Amniotic stem cell (primary cell): ENCODE measurements at regions not wholly inside any gene's neighbourhood (a gene's known extent, or its start where the extent isn't known, plus 50 kb on each side); places are given as distances from the start of the nearest gene placed in this dataset.

Experiments
- DNase-seq: peaks from one replicate; lab custom pipeline; 2025; lab: John Stamatoyannopoulos, UW

DNA sequence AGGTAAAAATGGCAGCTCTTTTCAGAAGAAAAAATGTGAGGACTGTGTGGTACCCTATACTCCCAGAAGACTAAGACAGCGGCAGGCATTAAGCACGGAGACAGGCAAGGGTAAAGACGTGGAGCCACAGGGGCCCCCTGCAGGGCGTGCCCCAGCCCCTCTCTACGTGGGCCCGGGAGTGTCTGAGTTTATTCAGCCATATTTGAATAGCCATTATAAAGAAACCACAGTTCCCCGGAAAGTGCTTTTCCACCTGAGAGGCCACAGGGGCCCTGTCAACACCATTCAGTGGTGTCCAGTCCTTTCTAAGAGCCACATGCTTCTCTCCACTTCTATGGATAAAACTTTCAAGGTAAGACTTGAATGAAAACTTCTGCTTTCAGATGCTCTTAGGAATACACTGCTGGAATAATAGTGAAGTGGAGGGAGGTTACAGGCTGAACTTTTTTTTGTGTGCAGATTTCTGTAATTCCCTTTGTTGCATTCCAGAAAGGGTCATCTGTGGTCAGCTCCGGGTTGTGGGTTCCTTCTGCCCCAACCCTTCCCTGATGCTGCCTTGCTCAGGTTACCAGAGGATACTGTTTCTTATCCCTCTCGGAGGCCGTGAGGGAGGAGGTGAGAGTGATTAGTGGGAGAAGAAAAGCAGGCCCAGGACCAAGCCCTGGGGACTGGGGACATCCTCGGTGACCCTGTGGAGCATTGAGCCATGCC is 58.4 kb downstream of the SLC25A47 start:
- DNase-seq = no peak

DNA sequence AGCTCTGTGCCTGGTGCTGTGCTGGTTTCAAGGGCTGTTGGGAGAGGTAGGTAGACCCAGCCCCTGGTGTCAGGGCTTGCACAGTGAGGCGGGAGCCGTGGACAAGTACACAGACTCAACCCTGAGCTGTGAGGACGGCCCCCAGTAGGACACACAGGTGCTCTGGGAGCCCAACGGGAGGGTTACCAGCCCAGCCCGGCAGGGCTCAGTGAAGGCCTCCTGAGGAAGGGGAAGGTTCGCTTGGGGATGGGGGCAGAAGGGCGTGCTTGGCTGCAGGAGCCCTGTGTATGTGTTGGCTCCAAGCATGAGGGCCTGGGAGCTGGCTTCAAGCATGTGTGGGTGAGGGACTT is 58.9 kb downstream of the SLC25A47 start:
- DNase-seq = no peak

DNA sequence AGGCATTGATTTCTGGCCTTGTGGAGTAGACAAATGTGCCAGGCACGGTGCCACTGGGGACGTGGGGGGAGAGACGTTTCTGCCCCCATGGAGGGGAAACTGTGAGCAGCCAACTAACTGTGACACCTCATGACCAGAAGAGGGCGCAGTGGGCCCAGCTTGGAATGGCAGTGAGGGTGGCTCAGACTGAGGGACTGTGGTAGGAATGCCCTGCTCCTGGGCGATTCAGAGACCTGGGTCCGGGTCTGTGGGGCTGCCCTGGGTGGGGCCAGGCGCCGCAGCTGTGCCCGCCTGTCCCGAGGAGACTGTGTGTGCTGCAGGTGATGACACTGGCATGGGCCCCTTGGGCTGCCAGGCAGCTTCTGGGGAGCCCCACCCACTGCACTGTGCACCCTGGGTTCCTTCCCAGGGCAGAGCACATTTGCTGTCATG is 60.6 kb downstream of the SLC25A47 start:
- DNase-seq = no peak

DNA sequence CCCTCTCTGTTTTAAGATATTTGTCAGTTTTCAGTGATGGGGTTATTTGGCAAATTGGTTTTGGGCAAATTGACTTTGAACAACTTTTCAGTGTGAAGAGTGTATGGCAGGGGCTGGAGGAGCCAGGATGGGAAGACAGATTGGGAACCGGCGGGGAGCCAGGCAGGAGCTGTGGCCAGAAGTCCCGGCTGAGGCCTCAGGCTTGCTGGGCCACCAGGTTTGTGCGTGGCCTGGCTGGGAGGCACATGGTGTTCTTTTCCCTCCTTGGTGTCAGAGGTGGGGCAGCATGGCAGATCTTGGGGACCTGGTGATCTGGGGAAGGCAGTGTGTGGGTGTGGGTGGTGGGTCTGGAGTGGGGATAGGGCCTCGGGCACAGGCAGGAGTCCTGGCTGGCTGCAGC is 61.1 kb downstream of the SLC25A47 start:
- no peak for DNase-seq

DNA sequence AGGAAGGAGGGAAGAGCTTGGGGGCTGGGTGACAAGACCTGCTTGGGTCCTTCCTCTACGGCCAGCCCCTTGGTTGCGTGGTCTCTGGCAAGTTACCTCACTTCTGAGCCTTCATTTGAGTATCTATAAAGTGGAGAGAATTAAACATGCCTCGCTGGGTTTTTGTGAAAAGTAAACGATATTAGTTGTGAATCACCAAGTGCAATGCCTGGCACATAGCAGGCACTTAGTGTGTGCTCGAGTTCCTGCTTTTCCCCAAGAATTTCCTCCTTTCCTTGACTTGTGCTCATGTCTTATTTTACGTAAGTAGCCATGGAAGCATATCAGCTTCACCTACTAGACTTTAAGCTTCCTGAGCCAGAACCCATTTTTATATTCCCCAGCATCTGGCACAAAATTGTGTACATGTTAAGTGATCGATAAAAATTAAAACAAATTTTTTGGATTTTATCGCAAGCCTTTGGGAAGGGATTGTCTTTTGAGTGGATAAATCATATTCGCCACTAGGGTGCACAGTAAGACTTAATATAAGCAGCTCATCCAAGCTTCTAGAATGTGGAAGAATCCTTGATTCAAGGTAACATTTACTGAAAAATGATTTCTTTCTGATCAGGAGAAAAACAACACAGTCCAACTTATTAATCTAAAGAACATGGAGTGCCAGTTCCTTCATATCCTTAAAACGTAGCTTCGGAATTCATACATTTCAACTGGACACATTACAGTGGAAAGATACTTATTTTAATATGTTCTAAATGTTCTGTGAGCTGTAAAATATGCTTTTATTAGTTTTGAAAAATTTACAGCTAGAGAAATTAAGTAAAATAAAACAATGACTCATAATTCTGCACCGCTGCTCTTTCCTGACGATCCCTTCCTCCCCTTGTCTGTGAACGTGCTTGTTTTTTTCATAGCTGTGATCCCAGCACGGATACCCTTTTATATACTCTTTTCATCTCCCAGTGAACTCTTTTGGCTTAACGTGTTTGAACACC is 62.0 kb downstream of the SLC25A47 start:
- peak; percentile 17 for DNase-seq

DNA sequence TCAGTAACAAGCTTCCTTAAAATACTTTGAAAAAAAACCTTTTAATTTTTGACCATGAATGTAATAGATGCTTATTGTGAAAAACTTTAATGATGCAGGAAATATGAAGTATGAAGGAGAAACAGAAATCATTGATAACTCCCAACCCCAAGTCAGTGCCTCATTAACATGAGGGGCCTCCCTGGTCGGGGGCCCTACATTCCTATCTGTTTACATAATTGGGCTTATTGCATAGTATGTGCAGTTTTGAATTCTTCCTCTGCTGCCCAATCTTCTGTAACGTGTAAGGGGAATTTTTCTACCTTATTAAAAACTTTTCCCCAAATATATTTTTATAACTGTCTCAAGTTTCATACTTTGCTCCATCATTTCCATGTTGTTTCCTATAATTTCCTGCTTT is 63.0 kb downstream of the SLC25A47 start:
- DNase-seq = no peak

DNA sequence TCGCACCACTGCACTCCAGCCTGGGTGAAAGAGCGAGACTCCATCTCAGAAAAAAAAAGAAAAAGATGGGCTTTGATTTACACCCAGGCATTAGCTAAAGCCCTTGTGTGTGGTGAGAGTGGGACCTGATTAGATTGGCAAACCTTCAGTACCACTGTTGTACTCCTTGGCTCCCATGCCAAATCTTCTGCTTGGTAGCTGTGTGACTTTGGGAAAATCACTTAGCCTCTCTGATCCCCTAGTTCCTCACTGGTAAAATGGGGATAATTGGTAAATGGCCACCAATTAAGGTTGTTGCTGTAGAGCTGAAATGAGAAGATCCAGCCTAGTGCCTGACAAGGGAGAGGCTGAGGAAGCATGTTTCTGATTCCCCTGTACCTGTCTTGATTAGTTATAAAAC is 63.7 kb downstream of the SLC25A47 start:
- DNase-seq = no peak

DNA sequence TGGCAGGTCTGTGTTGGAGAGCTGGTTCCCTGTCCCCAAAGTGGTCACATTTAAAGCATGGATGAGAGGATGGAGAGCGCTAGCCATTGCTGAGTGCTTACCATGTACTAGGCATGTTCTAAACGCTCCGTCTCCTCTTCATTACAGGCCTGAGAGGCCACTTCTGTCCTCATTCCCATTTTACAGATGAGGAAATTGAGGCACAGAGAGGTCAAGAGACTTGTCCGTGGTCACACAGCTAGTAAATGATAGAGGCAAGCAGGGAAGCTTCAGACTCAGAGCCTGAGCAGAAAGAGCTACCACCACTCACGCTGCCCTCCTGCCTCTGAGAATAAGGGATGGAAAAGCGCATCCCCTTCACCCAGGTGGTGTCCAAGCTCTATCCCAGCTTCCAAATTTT is 64.3 kb downstream of the SLC25A47 start:
- no peak for DNase-seq

DNA sequence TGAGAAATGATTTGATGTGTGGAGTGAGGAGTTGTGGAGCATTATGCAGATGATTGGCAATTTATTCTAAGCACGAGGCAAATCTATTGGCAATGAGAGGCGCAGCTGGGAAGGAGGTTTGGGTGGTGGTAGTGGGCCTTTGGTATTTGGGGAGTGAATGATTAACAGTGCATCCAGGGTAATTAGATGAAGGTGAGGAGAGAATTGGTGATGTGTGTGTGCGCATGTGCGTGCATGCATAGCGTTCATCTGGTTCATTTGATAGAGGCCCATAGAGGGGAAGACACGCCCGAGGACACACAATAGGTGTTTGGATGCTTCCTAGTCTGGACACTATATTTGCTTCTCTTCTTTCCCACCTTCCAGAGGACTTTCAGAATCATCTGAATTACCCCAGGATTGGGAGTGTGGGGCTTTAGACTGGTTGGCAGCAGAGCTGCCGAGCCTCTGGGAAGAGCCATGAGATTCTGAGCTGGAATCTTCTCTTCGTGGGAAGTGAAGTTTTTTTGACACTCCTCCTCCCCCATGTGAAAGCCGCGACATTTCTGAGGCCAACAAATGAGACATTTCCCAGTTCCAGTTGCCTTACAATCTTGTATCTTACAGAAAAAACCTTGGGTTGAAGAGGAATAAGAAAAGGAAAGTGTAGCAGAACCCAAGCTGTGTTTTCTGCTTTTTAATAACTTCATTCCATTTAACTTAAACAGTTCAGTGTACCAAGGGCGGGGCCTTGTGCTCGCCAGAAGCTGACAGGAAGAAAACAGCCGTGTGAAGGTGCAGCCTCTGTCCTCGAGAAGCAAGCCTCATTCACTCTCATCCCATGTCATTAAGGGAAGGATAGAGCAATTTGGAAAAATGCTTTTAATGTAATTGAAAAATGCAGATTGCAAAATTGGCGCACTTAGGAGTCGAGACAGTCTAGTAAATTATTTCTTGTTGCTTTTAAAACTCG is 65.2 kb downstream of the SLC25A47 start:
- DNase-seq = no peak

DNA sequence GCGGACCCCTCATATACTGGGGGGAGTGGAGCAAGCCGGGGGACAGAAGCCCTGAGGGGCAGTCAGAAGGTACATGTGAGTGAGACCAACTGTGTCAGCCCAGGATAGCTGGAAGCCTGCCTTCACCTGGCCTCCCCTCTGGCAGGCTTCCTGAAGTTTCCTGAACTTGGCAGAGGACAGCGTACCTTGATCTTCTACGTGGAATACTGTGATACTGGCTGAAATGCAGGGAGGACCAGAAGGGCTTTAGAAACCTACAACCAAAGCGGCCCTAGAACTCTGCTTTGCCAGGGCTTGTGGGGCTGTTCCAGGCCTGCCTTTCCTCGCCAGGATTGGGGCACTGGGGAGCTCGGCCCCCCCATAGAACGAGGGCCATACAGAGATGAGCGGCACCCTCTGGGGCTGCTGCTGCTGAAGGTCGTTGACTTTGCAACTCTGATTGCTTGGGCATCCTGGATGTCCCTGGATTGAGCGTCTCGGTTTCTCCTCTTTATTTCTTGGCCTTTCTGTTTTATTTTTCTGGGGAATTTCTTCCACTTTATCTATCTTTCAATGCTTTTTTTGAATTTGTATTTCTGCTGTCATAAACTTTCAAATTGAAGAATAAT is 66.5 kb downstream of the SLC25A47 start:
- DNase-seq = no peak

DNA sequence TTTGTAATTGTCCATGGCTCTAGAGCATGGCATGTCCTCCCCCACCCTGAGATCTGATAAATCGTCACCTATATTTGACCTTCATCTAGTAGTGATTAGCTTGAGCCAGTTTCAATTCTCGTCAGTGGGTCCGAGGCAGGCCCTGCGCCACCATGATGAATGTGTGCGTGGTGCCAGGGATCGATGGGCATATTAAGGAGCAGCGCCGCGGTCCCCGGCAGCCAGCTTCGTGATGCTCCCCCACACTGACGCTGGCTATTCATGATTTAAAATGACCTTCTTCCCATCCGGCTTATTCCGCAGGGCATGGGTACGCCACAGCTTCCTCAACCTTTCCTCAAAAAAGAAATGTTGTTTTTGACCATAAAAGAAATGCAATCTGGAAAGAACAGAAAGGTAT is 68.0 kb downstream of the SLC25A47 start:
- no peak for DNase-seq

DNA sequence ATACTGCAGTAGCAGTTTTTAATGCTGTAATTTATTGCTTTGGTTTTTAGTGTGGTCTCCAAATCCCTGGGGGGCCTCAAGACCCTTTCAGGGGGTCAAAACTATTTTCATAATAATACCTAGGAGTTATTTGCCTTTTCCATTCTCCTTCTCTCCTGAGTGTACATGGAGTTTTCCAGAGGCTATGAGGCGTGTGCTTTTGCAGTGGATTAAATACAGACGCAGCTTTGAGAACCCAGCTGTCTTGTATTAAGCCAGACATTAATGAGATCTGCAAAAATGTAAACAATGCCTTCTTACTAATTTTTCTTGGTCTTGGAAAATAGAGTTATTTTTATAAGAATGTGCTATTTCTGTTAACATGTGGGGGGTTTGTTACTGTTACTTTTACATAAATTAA is 68.6 kb downstream of the SLC25A47 start:
- DNase-seq = no peak

DNA sequence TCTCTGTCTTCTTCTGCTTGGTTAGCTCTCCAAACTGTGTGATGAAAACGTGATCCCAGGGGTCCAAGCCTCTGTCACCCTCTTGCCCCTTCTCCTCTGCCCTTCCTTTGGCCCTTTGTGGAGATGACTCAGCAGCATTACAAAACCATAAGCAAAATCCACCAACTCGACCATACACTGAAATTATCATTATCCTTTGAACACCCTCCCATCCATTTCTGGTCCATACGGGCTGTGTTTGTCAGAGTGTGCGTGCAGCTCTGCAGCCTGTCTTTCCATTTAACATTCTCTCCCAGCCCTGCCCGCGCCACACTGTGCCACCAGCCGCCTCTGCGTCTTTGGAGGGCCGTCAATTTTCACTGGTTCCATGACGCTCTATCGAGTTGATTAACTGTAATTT is 69.2 kb downstream of the SLC25A47 start:
- no peak for DNase-seq

DNA sequence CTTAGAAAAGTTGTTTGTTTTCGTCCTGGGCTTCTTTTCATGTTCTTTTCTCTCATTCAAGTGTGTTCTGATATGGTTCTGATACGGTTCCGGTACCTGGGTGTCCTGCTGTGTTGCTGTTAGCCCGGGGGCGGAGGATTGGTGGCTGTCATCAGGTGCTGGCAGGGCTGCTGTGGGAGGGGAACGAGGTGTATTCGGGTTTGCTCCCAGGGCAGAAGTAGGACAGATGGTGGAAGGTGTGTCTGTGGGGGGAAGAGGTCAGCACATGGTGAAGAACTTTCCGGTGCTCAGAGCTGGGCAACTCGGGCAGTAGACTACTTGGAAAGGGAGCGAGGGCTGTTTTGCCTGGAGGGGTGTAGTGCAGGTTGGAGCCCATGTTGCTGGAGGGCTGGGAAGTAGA is 70.2 kb downstream of the SLC25A47 start:
- DNase-seq = no peak

DNA sequence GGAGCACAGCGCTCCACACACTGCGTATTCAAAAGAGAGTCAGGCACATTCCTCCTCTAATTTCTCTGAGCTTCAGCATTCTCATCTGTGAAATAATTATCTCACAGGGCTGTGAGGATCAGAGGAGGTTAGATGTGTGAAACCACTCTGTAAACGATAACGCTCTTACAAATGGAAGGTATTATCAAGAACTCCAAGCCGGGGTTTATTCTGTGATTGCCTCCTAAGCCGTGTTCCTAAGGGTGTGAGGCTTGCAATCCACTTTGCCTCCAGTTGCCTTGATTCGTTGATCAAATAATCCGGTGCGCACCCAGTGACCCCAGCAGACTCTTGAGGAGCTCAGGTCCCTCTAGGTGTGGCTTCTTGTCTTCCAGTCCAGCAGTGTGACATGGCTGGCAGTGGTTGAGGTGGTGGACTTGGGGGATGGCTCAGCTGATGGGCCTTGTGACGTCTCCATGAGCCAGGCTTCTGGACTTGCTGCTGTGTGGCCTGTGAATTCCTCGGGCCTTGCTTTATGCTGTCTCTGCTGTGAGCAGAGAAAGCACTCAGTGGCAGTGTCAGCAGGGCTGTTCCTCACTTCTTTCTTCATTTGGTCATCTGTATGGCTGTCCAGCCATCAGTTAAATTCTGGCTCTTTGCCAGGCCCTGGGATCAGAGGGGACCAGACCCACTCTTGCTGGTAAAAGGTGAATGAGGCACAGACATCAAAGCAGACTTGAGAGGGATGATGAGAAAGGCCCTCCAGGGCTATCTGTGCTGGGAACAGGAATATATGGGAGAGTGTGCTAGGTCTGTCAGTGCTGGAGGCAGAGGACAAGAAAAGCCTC is 71.0 kb downstream of the SLC25A47 start:
- no peak for DNase-seq

DNA sequence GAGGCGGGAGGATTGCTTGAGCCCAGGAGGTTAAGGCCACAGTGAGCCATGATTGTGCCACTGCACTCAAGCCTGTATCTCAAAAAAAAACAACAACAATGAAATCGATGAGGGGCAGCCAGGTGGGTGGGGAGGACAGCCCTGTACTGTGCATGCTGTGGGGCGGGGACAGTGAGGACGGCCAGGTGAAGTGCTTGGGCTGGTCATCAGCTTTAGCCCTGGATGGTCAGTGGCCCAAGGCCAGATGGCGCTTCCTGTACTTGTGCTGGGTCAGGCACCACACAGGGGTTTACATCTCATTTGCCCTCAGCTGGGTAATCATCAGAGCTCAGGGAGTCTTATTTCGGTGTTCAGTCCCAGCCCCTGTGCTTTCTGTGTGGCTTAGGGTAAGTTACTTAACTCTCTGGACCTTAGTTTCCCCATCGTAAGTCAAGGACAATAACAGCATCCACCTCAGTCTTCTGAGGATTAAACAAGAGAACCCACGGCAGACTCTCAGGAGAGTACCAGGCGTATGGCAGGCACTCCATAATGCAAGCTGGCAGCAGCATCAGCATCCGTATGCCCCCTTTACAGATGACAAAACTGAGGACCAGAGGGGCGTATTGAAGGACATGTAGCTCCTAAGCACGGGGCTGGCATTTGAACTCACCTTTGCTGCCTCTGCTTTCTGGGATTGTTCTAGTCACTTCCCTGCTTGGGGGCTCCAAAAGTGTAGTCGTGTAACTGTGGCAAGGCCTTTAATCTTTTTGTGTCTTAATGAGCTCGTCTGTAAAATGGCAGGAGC is 71.9 kb downstream of the SLC25A47 start:
- no peak for DNase-seq

DNA sequence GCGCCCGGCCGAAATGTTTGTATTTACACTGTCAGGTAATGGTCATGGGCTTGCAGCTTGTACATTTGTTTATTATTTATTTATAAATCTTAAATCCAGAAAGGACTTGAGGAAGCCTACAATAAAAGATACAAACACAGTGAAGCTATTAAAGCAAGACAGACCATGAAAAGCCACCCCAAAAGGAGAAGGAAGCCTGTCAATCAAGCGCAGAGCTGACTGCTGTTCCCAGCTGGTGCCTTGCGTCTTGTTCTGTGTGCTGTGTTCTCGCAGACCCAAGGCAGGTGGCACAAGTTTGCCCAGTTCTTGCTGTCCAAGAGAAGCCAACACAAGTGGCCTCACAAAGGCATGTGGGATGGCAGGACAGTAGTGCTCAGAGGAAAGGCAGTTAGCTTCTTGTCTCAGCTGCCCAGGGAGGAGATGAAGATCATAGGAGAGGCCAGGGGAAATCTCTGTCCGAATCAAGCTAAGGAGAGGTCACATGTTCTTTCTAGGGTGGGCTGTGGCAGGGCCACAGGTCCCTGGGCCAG is 73.2 kb downstream of the SLC25A47 start:
- no peak for DNase-seq

DNA sequence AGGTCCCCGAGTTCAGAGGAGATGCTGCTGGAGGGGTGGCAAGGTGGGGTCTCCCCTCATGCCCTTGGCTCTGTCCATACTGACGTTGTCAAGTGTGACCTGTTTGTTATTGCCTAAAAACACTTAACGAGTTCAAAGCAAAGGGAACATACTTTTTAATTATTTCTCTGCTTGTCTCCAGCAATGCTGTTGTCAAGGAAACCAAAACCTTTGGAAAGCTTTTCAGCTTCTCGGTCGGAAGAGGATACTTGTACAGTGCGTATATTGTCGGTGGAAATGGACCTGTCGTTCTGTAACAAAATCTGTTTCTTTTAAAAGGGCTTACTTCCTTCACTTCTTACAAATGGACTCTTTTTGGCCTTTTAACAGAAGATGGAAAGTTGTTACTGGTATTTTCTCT is 73.9 kb downstream of the SLC25A47 start:
- DNase-seq = no peak

DNA sequence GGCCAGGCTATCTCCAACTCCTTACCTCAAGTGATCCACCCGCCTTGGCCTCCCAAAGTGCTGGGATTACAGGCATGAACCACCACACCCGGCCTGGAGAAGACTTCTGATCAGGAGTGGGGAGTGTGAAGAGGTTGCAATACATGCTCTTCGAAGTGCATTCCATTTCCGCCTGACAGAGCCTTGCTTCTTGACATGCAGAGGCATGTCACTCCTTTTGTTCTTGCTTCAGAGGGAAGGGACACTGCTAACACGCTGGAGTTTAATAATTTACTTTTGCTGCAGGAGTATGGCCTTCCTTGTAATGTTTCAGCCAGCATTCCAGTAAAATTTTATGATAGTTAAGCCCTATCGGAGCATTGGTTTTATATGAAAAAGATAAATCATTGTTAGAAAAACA is 74.9 kb downstream of the SLC25A47 start:
- no peak for DNase-seq
